Gastrocnemius medialis (tissue), 4 donors: ENCODE measurements at regions not wholly inside any gene's neighbourhood (a gene's known extent, or its start where the extent isn't known, plus 50 kb on each side); places are given as distances from the start of the nearest gene placed in this dataset.

Experiments
- CTCF ChIP-seq, 5 experiments: fragments of 450-650 bp in 3 of 5; fragments of 200-600 bp in 2 of 5; sonication (generic) in 2 of 5; IDR thresholded peaks in 4 of 5; conservative IDR thresholded peaks in 1 of 5; 1 replicate in 4 of 5; 2 replicates in 1 of 5; pipeline ENCODE4 v1.5.1; 2016 to 2019; ENCODE audit warnings: antibody characterized with exemption in 5 of 5, mild to moderate bottlenecking in 3 of 5, moderate library complexity in 3 of 5
- POLR2A ChIP-seq, 2 donors: fragments of 450-650 bp; IDR thresholded peaks; one replicate each; pipeline ENCODE4 v1.6.1; 2017; ENCODE audit warnings: antibody characterized with exemption in 2 of 2, mild to moderate bottlenecking in 2 of 2, moderate library complexity in 2 of 2

- no peak for TF ChIP-seq CTCF (IDR thresholded peaks at IDR 0.05 in 4 of 5, conservative IDR thresholded peaks at IDR 0.05 in 1 of 5)
- TF ChIP-seq POLR2A (IDR thresholded peaks at IDR 0.05), result no peak
These were observed 174.1 kb downstream of the SLC6A15 start for GRCh38 chr12:84738481-84738972.
